GM12874 (cell line): ENCODE measurements at regions not wholly inside any gene's neighbourhood (a gene's known extent, or its start where the extent isn't known, plus 50 kb on each side); places are given as distances from the start of the nearest gene placed in this dataset.

ENCODE experiments used
- TF ChIP-seq, protein P1 (sequence below): IDR thresholded peaks from 2 replicates; pipeline ENCODE4 v1.5.1; 2011; ENCODE audit warnings: low read depth, mild to moderate bottlenecking, control low read depth, low read length, moderate library complexity; ENCODE audit not compliant: insufficient read depth

DNA sequence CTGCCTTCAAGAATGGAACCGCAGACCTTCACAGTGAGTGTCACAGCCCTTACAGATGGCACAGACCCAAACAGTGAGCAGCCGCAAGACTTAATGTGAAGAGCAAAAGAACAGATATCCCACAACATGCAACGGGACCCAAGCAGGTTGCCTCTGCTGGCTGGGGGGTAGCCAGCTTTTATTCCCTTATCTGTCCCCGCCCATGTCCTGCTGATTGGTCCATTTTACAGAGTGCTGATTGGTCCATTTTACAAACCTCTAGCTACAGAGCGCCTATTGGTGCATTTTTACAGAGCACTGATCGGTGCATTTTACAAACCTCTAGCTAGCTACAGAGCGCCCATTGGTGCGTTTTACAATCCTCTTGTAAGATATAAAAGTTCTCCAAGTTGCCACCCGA lies 102.0 kb upstream of the IGF1R start:
- TF ChIP-seq, protein P1, sequence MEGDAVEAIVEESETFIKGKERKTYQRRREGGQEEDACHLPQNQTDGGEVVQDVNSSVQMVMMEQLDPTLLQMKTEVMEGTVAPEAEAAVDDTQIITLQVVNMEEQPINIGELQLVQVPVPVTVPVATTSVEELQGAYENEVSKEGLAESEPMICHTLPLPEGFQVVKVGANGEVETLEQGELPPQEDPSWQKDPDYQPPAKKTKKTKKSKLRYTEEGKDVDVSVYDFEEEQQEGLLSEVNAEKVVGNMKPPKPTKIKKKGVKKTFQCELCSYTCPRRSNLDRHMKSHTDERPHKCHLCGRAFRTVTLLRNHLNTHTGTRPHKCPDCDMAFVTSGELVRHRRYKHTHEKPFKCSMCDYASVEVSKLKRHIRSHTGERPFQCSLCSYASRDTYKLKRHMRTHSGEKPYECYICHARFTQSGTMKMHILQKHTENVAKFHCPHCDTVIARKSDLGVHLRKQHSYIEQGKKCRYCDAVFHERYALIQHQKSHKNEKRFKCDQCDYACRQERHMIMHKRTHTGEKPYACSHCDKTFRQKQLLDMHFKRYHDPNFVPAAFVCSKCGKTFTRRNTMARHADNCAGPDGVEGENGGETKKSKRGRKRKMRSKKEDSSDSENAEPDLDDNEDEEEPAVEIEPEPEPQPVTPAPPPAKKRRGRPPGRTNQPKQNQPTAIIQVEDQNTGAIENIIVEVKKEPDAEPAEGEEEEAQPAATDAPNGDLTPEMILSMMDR = no peak

DNA sequence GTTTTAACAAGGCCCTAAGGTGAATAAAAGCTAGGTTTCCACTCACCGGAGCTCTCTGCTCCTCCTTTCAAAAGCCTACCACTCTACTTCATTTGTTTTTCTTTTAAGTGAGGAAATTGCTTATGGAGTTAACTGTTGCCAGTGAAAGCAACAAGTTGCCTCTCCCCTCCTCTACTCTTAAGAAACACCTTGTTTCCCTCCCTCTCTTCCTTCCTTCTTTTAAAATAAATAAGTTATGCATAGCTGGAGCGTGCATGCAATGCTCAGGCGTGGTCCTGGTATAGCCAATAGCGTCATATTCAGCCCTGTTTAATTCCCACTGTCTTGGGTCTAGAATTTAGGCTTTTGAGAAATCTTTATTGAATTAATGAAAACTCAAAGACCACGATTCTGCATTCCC lies 101.1 kb upstream of the IGF1R start:
- TF ChIP-seq, protein P1 = no peak

- TF ChIP-seq, protein P1 = no peak
Observed at GRCh38 chr15:98547741-98548138, 100.6 kb upstream of the IGF1R start.

- TF ChIP-seq, protein P1 = no peak
Observed at GRCh38 chr15:98548139-98548971, 100.0 kb upstream of the IGF1R start.

GRCh38 chr15:98549003-98549402 lies 99.3 kb upstream of the IGF1R start:
- TF ChIP-seq, protein P1 = no peak

DNA sequence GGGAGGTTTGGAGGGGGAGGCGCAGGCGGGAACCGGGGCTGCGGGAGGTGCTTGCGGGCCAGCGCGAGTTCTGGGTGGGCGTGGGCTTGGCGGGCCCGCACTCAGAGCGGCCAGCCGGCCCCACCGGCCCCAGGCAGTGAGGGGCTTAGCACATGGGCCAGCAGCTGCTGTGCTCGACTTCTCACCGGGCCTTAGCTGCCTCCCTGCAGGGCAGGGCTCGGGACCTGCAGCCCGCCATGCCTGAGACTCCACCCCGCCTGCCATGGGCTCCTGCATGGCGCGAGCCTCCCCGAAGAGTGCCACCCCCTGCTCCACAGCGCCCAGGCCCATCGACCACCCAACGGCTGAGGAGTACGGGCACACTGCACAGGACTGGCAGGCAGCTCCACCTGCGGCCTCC lies 98.6 kb upstream of the IGF1R start:
- TF ChIP-seq, protein P1 = no peak

DNA sequence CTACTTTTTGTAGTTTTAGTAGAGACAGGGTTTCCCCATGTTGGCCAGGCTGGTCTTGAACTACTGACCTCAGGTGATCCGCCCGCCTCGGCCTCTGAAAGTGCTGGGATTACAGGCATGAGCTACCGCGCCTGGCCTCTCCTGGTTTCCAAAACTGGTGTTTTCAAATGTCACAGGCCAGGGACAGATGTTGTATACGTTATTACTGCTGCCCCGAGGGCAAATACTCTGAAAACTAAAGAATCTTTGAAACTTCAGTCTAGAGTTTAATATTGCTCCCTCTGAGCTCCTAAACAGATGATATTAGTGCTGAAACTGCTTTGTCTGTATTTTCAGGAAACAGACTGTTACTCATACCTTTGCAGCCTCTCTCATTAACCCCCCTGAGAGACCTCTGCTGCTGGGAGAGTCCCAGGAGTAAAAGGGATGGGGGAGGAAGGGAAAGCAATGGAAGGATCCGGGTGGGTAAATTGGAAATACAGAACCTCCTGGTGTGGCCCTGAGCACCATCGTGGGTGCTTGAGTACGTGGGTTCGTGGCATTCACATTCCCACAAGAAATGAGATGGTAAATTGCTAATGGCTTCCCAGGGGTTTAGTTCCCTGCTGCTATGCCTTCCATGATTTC lies 96.3 kb upstream of the IGF1R start:
- TF ChIP-seq, protein P1 = no peak
